IPS-20b (cell line): ENCODE measurements at regions not wholly inside any gene's neighbourhood (a gene's known extent, or its start where the extent isn't known, plus 50 kb on each side); places are given as distances from the start of the nearest gene placed in this dataset.
"Not testable (repeated sequence)": the region's sequence is repeated elsewhere in the genome, so short reads cannot be mapped to it uniquely, and the experiment has no call there.

Experiments
- H3K27ac ChIP-seq: one replicate; pipeline ENCODE4 v1.5.1; 2013; ENCODE audit warnings: low read length
- H3K27me3 ChIP-seq: 2 replicates; pipeline ENCODE4 v1.6.1; 2013; ENCODE audit warnings: mild to moderate bottlenecking, low read length, inconsistent platforms; ENCODE audit not compliant: insufficient read depth
- H3K36me3 ChIP-seq: 2 replicates; pipeline ENCODE4 v1.6.1; 2013; ENCODE audit warnings: low read depth, mild to moderate bottlenecking, inconsistent platforms, low read length, moderate library complexity; ENCODE audit not compliant: insufficient read depth
- H3K4me1 ChIP-seq: 2 replicates; pipeline ENCODE4 v1.6.1; 2013; ENCODE audit warnings: mild to moderate bottlenecking, control low read depth, inconsistent platforms, low read length, moderate library complexity; ENCODE audit not compliant: insufficient read depth
- H3K4me3 ChIP-seq: 2 replicates; pipeline ENCODE4 v1.5.1; 2013; ENCODE audit warnings: mild to moderate bottlenecking, low read length, inconsistent platforms
- H3K9ac ChIP-seq: 2 replicates; pipeline ENCODE4 v1.6.1; 2013; ENCODE audit warnings: low read depth, mild to moderate bottlenecking, inconsistent platforms, low read length, moderate library complexity
- H3K9me3 ChIP-seq: 2 replicates; pipeline ENCODE4 v1.6.1; 2013; ENCODE audit warnings: mild to moderate bottlenecking, low read depth, low read length, inconsistent platforms; ENCODE audit not compliant: insufficient read depth

- Histone ChIP-seq H3K4me1 (peaks cover 21% of the 10 kb centered on the region), H3K9me3 (no peaks in the 10 kb centered on the region), H3K4me3 (no peak overlapping the region), H3K27me3 (no peaks in the 10 kb centered on the region), H3K9ac (no peak overlapping the region), H3K36me3 (no peaks in the 10 kb centered on the region), H3K27ac (no peak overlapping the region)
Observed at GRCh38 chr6:97919631-97920030, 636.6 kb upstream of the MMS22L start.

DNA sequence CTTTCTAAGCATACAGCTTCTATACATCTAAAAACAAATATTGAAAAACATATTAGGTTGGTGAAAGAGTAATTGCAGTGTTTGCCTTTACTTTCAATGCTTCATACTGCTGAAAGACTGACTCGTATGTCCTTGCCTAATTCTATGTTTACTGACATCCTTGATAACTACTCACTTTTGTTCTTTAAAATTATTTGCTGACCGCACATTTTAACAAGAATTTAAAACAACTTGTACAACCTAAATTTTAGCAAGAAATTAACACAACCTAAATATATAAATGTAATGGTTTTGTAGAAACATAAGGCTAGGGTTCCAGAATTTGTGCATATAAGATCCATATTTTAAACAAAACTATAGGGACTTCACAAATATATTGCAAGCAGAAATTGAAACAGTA is 640.2 kb upstream of the MMS22L start:
- Histone ChIP-seq H3K27ac (no peak overlapping the region), H3K4me3 (no peak overlapping the region), H3K9ac (no peak overlapping the region), H3K36me3 (no peaks in the 10 kb centered on the region), H3K27me3 (no peaks in the 10 kb centered on the region), H3K9me3 (no peaks in the 10 kb centered on the region), H3K4me1 (peaks cover 8% of the 10 kb centered on the region; the same call in 1 of the 2 replicates)

DNA sequence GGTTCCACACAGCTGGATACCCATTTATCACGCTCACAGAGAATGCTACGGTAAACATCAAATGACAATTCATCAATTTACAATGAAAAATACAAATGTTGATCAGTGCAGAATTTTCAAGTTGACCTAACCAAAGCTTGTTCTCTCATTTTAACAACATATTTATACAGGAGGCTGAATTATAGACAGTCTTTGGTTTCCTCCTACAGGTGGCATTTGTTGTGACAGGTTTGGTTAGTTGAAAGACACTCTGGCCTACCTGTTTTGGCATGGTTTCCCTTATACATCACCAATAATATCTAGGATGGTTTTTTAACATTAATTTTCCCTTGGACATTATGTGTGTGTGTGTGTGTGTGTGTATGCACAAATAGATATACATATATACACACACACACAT is 642.5 kb upstream of the MMS22L start:
- Histone ChIP-seq H3K9ac (no peak overlapping the region), H3K9me3 (no peaks in the 10 kb centered on the region), H3K27ac (no peak overlapping the region), H3K36me3 (no peaks in the 10 kb centered on the region), H3K4me1 (peaks cover 5% of the 10 kb centered on the region; the same call in 1 of the 2 replicates), H3K4me3 (no peak overlapping the region), H3K27me3 (no peaks in the 10 kb centered on the region)

GRCh38 chr6:97939440-97940168 is 656.6 kb upstream of the MMS22L start:
- H3K4me1 ChIP-seq: no peaks in the 10 kb centered on the region
- no peak overlapping the region for H3K9ac ChIP-seq
- no peaks in the 10 kb centered on the region for H3K36me3 ChIP-seq
- H3K4me3 ChIP-seq: no peak overlapping the region
- no peak overlapping the region for H3K27ac ChIP-seq
- no peaks in the 10 kb centered on the region for H3K9me3 ChIP-seq
- H3K27me3 ChIP-seq: no peaks in the 10 kb centered on the region

DNA sequence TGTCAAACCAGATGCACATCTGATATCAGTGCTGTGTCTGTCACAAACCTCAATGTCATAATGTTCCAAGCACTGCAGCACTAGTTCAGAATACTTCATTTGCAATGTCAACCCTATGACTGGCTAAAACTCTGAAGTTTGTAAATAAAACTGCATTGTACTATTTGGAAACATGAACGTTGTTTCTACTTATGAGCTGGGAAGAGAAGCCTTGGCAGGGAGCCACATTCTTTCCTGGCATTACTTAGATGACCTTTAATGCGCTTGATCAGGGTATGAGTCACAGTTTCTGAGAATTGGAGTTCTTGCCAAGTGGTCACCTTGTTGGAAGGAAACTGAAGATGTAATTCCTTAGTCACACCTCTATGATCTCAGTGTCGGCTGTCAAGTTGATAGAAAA is 664.8 kb upstream of the MMS22L start:
- Histone ChIP-seq H3K9ac (no peak overlapping the region), H3K27me3 (no peaks in the 10 kb centered on the region), H3K36me3 (no peaks in the 10 kb centered on the region), H3K27ac (no peak overlapping the region), H3K4me3 (no peak overlapping the region), H3K4me1 (no peaks in the 10 kb centered on the region), H3K9me3 (no peaks in the 10 kb centered on the region)

DNA sequence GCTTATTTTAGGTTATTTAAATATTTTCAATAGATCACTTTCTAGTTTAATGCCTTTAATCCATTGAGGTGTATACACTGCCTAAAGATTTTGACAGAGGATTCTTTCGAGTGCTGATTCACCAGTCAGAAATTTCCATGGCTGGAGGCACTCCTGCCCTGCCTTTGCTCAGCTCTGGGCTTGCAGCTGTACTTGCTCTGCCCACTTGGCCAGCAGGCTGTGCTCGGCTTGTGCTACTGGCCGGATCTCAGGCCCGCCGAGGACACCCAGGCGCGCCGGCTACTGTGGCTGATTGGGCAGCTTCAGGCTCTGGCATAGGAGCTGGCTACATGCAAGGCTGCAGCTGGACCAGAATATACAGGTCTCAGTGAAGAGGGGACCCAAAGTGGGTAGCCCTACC is 675.1 kb upstream of the MMS22L start:
- H3K27ac ChIP-seq: no peak overlapping the region
- H3K9me3 ChIP-seq: no peaks in the 10 kb centered on the region
- H3K9ac ChIP-seq: no peak overlapping the region
- no peaks in the 10 kb centered on the region for H3K27me3 ChIP-seq
- H3K4me3 ChIP-seq: no peak overlapping the region
- no peaks in the 10 kb centered on the region for H3K4me1 ChIP-seq
- no peaks in the 10 kb centered on the region for H3K36me3 ChIP-seq

DNA sequence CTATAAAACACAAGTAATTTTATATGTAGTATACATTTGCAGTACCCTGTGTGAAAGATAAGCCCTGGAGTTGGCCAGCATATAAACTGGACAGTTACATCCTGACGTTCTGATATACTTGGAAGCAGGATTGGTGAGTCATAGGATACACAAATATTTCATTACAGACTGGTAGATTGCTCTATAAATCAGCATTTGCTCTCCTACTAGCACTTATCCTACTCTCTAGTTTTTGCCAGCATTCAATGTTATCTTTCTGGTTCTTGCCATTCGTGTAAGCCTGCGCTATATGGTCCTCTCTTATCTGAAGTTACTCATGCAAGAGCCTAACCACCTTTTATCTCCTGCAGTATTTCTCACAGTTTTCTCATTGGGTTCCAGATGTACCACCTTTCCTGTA is 680.2 kb upstream of the MMS22L start:
- Histone ChIP-seq H3K27ac (no peak overlapping the region), H3K36me3 (no peaks in the 10 kb centered on the region), H3K4me3 (no peak overlapping the region), H3K9me3 (no peaks in the 10 kb centered on the region), H3K27me3 (no peaks in the 10 kb centered on the region), H3K9ac (no peak overlapping the region), H3K4me1 (no peaks in the 10 kb centered on the region)

GRCh38 chr6:97969065-97969464 is 686.0 kb upstream of the MMS22L start:
- Histone ChIP-seq H3K9ac (no peak overlapping the region), H3K27me3 (no peaks in the 10 kb centered on the region), H3K4me1 (no peaks in the 10 kb centered on the region), H3K4me3 (no peak overlapping the region), H3K36me3 (no peaks in the 10 kb centered on the region), H3K27ac (no peak overlapping the region), H3K9me3 (no peaks in the 10 kb centered on the region)

DNA sequence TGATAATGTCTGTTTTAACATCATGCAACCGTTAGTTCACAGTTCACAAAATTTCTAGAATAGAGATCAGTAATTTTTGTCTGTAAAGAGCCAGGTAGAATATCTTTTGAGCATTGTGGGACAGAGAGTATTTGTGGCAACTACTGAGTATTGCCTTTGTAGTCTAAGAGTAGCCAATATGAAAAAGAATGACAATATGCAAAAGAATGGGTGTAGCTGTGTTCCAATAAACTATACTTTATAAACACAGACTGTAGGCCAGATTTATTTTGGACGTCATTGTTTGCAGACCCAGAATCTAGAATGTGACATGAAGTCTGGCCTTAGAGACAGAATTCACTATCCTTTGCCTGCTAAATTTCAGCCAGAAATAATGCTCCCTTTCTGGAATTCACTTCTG is 694.1 kb upstream of the MMS22L start:
- Histone ChIP-seq H3K9me3 (no peaks in the 10 kb centered on the region), H3K9ac (no peak overlapping the region), H3K27ac (no peak overlapping the region), H3K27me3 (no peaks in the 10 kb centered on the region), H3K4me1 (no peaks in the 10 kb centered on the region), H3K4me3 (no peak overlapping the region), H3K36me3 (no peaks in the 10 kb centered on the region)

- Histone ChIP-seq H3K27ac (no peak overlapping the region), H3K9me3 (no peaks in the 10 kb centered on the region), H3K27me3 (no peaks in the 10 kb centered on the region), H3K9ac (no peak overlapping the region), H3K4me3 (no peak overlapping the region), H3K4me1 (no peaks in the 10 kb centered on the region), H3K36me3 (no peaks in the 10 kb centered on the region)
Observed at GRCh38 chr6:97978855-97979271, 695.8 kb upstream of the MMS22L start.

DNA sequence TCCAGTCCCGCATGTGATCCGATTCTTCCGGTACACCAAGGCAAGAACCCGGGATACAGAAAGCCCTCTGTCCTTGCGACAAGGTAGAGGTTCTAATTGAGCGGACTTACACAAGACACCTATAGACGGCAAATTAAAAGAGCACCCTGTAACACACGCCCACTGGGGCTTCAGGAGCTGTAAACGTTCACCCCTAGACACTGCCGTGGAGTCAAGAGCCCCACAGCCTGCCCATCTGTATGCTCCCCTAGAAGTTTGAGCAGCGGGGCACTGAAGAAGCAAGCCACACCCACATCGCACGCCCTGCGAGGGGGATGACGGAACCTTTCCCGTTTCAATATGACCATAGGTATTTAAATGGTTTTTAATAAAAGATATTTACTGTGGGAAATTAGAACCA is 696.3 kb upstream of the MMS22L start:
- H3K36me3 ChIP-seq, H3K9me3 ChIP-seq, H3K4me1 ChIP-seq, H3K9ac ChIP-seq, H3K4me3 ChIP-seq, H3K27me3 ChIP-seq, H3K27ac ChIP-seq: not testable (repeated sequence)

DNA sequence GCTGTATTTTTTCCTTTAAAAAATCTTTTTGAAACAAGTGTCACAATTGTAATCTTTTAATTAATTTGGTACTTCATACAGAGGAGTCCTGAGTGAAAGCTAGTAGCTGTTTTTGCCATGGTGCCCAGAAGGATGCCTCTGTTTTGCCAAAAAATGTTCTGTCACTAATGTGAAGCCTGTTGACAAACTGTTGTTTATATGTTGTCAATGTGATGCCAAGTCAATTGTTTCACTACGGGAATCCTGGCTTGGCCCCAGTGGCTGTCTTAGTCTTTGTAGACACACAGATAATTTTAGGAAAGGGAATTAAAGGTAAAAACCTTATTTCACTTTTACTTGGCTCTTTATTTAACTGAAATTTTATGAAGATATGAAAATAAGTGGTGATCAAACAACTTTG is 706.4 kb upstream of the MMS22L start:
- H3K27ac ChIP-seq: no peak overlapping the region
- H3K36me3 ChIP-seq: no peaks in the 10 kb centered on the region
- no peak overlapping the region for H3K9ac ChIP-seq
- H3K4me1 ChIP-seq: no peaks in the 10 kb centered on the region
- no peak overlapping the region for H3K4me3 ChIP-seq
- no peaks in the 10 kb centered on the region for H3K9me3 ChIP-seq
- no peaks in the 10 kb centered on the region for H3K27me3 ChIP-seq
